Tibial nerve (tissue), 4 donors: ENCODE measurements at regions not wholly inside any gene's neighbourhood (a gene's known extent, or its start where the extent isn't known, plus 50 kb on each side); places are given as distances from the start of the nearest gene placed in this dataset.

Source experiments
- DNase-seq, 2 donors: peaks; one replicate each; pipeline ENCODE4 v3.0.0-alpha.2; 2019; ENCODE audit warnings: low spot score in 2 of 2
- H3K27ac ChIP-seq, 4 donors: fragments of 200-600 bp; sonication (generic) in 3 of 4; one replicate each; pipeline ENCODE4 v1.5.1; 2017 to 2019; ENCODE audit warnings: mild to moderate bottlenecking in 1 of 4
- H3K27me3 ChIP-seq, 2 donors: fragments of 200-600 bp; sonication (generic) in 1 of 2; one replicate each; pipeline versions ENCODE4 v1.5.1 to v1.6.0; 2017 to 2019
- H3K36me3 ChIP-seq, 3 donors: fragments of 200-600 bp; sonication (generic); one replicate each; pipeline ENCODE4 v1.5.1; 2018 to 2019
- H3K4me1 ChIP-seq, 4 donors: fragments of 200-600 bp; sonication (generic) in 3 of 4; one replicate each; pipeline ENCODE4 v1.5.1; 2017 to 2019
- H3K4me3 ChIP-seq, 4 donors: fragments of 200-600 bp; sonication (generic) in 3 of 4; one replicate each; pipeline ENCODE4 v1.5.1; 2017 to 2019; ENCODE audit warnings: mild to moderate bottlenecking in 1 of 4, moderate library complexity in 1 of 4
- H3K9me3 ChIP-seq, 4 donors: fragments of 200-600 bp; sonication (generic) in 3 of 4; one replicate each; pipeline ENCODE4 v1.5.1; 2017 to 2019
- EP300 ChIP-seq, 2 donors: sonication (generic); formaldehyde crosslinking; IDR thresholded peaks; one replicate each; pipeline ENCODE4 v1.6.1; 2017; ENCODE audit warnings: antibody characterized with exemption in 2 of 2, mild to moderate bottlenecking in 1 of 2
- POLR2A ChIP-seq, 2 donors: fragments of 450-650 bp; IDR thresholded peaks; one replicate each; pipeline ENCODE4 v1.6.1; 2017; ENCODE audit warnings: antibody characterized with exemption in 2 of 2, mild to moderate bottlenecking in 2 of 2, moderate library complexity in 2 of 2
- WGBS, 2 donors: methylation state at CpG; one replicate each; pipeline ENCODE4 v1.1.5; 2018; 5-methylcytosine and 5-hydroxymethylcytosine counted together
- TF ChIP-seq, protein P1 (sequence below), 5 experiments: fragments of 200-600 bp in 3 of 5; fragments of 450-650 bp in 2 of 5; sonication (generic) in 3 of 5; IDR thresholded peaks; one replicate each; pipeline ENCODE4 v1.5.1; 2016 to 2019; ENCODE audit warnings: antibody characterized with exemption in 5 of 5, mild to moderate bottlenecking in 3 of 5, moderate library complexity in 2 of 5

- Histone ChIP-seq H3K4me3 (no peak overlapping the region), H3K27ac (no peak overlapping the region), H3K27me3 (no peaks in the 10 kb centered on the region), H3K9me3 (no peaks in the 10 kb centered on the region), H3K36me3 (no peaks in the 10 kb centered on the region), H3K4me1 (no peaks in the 10 kb centered on the region)
- no peak for DNase-seq
- no peak for TF ChIP-seq EP300 (IDR thresholded peaks at IDR 0.05)
- 93 to 94% methylated on average over 4 of the region's 4 CpGs for WGBS, 2 donors
Measured at GRCh38 chr10:71143610-71144009, 68.8 kb upstream of the UNC5B start.

DNA sequence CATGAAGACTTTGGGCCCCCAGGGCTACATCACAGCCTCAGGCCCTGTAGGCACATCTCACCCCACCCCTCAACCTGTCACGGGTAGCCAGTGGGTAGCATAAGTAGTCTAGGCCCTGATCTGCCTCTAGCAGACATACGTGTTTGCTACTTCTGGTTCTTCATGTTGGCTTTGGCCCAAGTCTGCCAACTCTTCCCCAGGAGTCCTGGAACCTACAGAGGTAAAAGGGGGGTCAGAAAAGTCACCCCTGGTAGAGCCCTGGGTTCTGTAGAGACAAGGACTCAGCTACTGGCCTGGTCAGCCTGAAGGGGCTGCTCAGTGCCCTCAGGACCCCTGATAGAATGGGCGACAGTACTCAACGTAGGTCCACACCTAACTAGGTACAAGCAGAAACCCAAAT lies 67.5 kb upstream of the UNC5B start:
- Histone ChIP-seq H3K4me3 (no peak overlapping the region), H3K9me3 (no peaks in the 10 kb centered on the region), H3K4me1 (no peaks in the 10 kb centered on the region), H3K27me3 (no peaks in the 10 kb centered on the region), H3K27ac (no peak overlapping the region), H3K36me3 (no peaks in the 10 kb centered on the region)
- TF ChIP-seq EP300 (IDR thresholded peaks at IDR 0.05) = no peak
- TF ChIP-seq, protein P1, sequence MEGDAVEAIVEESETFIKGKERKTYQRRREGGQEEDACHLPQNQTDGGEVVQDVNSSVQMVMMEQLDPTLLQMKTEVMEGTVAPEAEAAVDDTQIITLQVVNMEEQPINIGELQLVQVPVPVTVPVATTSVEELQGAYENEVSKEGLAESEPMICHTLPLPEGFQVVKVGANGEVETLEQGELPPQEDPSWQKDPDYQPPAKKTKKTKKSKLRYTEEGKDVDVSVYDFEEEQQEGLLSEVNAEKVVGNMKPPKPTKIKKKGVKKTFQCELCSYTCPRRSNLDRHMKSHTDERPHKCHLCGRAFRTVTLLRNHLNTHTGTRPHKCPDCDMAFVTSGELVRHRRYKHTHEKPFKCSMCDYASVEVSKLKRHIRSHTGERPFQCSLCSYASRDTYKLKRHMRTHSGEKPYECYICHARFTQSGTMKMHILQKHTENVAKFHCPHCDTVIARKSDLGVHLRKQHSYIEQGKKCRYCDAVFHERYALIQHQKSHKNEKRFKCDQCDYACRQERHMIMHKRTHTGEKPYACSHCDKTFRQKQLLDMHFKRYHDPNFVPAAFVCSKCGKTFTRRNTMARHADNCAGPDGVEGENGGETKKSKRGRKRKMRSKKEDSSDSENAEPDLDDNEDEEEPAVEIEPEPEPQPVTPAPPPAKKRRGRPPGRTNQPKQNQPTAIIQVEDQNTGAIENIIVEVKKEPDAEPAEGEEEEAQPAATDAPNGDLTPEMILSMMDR (IDR thresholded peaks at IDR 0.05) = no peak
- no peak for TF ChIP-seq POLR2A (IDR thresholded peaks at IDR 0.05)
- DNase-seq = no peak
- WGBS, 2 donors = 90 to 97% methylated on average over 2 to 4 of the region's 4 CpGs

- Histone ChIP-seq H3K4me3 (no peak overlapping the region), H3K36me3 (no peaks in the 10 kb centered on the region), H3K27ac (no peak overlapping the region), H3K27me3 (no peaks in the 10 kb centered on the region), H3K4me1 (no peaks in the 10 kb centered on the region), H3K9me3 (no peaks in the 10 kb centered on the region)
- WGBS, 2 donors = 94 to 100% methylated on average over 3 of the region's 3 CpGs
- TF ChIP-seq, protein P1 (IDR thresholded peaks at IDR 0.05) = no peak
- TF ChIP-seq EP300 (IDR thresholded peaks at IDR 0.05) (no peak), POLR2A (IDR thresholded peaks at IDR 0.05) (no peak)
- DNase-seq = no peak
Measured at GRCh38 chr10:71145352-71145945, 66.9 kb upstream of the UNC5B start.

DNA sequence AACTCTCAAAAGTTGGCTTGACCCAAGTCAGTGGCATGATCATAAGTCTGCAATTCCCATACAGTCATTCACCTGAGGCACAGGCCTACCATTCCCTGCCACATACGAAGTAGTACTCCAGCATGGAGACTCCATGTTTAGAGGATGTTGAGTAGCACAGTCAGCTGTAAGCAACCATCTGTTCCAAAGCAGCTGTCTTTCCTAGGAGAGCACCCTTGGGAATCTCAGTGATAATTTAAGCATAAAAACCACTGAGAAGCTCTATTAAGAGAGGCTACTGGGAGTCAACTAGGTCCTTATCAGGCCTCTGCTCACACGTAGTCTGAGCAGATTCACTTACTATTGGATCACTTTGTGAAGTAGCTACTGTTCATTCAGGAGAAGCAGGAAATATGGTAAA lies 61.6 kb upstream of the UNC5B start:
- DNase-seq = no peak
- Histone ChIP-seq H3K9me3 (no peaks in the 10 kb centered on the region), H3K27ac (no peak overlapping the region), H3K4me3 (no peak overlapping the region), H3K36me3 (no peaks in the 10 kb centered on the region), H3K27me3 (no peaks in the 10 kb centered on the region), H3K4me1 (no peaks in the 10 kb centered on the region)
- 69 to 78% methylated on average over 2 of the region's 2 CpGs for WGBS, 2 donors
- no peak for TF ChIP-seq POLR2A (IDR thresholded peaks at IDR 0.05)
- TF ChIP-seq, protein P1 (IDR thresholded peaks at IDR 0.05) = no peak
- TF ChIP-seq EP300 (IDR thresholded peaks at IDR 0.05) = no peak

- WGBS, 2 donors = 69 to 88% methylated on average over 2 of the region's 2 CpGs
Measured at GRCh38 chr10:71152043-71152442, 60.3 kb upstream of the UNC5B start.

More at GRCh38 chr10:71152043-71152442, 60.3 kb upstream of the UNC5B start:
- H3K4me3 ChIP-seq = no peak overlapping the region
- H3K27ac ChIP-seq = no peak overlapping the region
- no peak for DNase-seq
- TF ChIP-seq POLR2A (IDR thresholded peaks at IDR 0.05) = no peak
- TF ChIP-seq, protein P1 (IDR thresholded peaks at IDR 0.05) = no peak
- no peaks in the 10 kb centered on the region for H3K4me1 ChIP-seq
- no peaks in the 10 kb centered on the region for H3K36me3 ChIP-seq
- H3K9me3 ChIP-seq = no peaks in the 10 kb centered on the region
- no peaks in the 10 kb centered on the region for H3K27me3 ChIP-seq
